GM10266 (cell line): ENCODE measurements at regions not wholly inside any gene's neighbourhood (a gene's known extent, or its start where the extent isn't known, plus 50 kb on each side); places are given as distances from the start of the nearest gene placed in this dataset.

Experiments
- DNase-seq: peaks from one replicate; pipeline ENCODE4 v3.0.0; 2012; ENCODE audit errors: extremely low spot score
- TF ChIP-seq, protein P1 (sequence below): IDR thresholded peaks from 2 replicates; pipeline ENCODE4 v1.5.1; 2012; ENCODE audit warnings: mild to moderate bottlenecking, low read depth; ENCODE audit not compliant: control insufficient read depth, insufficient read depth; ENCODE audit errors: missing control alignments

DNA sequence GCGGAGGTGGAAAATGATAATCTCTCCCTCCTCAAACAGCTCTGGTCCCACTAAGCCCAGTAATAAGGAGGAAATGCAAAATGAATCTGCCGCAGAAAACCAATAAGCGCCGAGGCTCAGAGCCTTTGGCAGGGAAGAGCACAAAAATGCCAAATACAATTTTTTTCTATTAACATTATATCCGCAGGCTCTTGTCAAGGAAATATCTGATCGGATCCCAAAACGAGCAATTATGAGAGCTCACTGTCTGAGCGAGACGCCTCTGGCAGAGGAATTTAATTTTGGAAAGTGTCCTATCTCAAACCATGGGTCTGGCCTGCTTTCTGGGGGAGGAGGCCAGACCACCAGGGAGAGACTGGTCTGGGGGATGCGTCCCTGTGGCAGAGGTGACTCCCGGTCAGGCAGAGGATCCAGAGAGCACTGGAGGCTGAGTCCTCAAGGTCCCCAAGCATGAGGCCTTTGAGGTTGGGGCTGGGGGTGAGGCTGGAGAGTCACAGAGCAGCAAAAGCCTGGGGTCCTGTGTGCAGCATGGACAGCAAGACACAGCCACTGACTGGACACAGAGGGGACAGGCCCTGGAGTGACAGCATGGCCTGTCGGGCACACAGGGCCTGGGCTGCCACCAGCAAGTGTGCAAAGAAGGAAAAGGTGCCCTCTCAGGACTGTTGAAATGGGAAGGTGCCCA lies 342.8 kb upstream of the SFSWAP start:
- DNase-seq: no peak
- TF ChIP-seq, protein P1, sequence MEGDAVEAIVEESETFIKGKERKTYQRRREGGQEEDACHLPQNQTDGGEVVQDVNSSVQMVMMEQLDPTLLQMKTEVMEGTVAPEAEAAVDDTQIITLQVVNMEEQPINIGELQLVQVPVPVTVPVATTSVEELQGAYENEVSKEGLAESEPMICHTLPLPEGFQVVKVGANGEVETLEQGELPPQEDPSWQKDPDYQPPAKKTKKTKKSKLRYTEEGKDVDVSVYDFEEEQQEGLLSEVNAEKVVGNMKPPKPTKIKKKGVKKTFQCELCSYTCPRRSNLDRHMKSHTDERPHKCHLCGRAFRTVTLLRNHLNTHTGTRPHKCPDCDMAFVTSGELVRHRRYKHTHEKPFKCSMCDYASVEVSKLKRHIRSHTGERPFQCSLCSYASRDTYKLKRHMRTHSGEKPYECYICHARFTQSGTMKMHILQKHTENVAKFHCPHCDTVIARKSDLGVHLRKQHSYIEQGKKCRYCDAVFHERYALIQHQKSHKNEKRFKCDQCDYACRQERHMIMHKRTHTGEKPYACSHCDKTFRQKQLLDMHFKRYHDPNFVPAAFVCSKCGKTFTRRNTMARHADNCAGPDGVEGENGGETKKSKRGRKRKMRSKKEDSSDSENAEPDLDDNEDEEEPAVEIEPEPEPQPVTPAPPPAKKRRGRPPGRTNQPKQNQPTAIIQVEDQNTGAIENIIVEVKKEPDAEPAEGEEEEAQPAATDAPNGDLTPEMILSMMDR: no peak

DNA sequence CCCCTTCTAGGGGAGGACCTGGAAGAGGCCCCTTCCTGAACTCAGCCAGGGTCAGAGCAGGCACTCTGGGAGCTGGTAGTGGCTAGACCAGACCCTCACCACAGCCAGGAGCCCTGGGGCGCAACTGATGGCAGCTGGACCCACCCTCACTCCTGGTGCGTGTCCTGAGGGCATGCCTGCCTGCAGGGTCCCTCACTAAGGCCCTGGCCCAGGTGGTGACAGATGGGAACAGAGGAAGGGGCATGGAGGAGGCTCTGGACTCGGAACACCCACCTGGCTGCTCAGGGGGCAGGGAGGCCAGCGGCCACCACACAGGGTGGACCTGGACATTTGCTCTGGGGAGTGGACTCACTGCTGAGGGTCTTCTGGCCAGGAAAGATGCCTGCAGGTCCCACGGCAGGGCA lies 342.2 kb upstream of the SFSWAP start:
- TF ChIP-seq, protein P1: no peak
- no peak for DNase-seq

DNA sequence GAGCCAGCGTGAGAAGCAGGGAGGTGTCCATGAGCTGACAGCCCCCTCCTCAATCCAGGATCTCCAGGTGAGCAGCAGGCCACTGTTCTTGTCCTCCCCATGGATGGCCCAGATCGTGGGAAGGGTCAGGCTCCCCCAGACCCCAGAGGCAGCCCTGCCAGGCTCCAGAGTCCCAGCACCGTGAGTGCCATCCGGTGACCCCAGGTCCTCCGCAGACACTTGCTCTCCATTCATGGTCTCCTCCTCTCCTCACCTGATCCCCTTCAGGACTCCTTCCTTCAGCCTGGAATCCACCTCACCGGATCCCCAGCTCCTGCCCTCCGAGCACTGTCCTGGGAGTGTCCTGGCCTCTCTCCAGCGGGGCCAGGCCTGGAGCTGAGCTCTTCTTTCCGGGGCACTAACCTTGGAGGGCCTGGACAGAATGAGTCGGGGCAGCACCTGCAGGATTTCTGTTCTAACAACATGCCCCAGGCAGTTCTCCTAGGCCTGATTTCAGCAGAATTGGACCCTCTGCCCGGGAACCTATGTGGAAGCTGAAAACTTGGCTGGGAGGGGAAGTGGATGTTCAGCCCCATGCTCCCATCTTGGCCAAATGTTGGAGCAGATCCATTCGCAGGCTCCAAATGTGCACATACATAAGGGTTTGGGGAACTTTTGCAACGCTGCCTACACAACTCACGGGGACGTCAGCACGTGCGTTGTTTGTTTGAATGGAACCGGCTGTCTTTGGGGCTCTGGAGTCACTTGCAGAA lies 341.6 kb upstream of the SFSWAP start:
- no peak for DNase-seq
- TF ChIP-seq, protein P1: no peak

DNA sequence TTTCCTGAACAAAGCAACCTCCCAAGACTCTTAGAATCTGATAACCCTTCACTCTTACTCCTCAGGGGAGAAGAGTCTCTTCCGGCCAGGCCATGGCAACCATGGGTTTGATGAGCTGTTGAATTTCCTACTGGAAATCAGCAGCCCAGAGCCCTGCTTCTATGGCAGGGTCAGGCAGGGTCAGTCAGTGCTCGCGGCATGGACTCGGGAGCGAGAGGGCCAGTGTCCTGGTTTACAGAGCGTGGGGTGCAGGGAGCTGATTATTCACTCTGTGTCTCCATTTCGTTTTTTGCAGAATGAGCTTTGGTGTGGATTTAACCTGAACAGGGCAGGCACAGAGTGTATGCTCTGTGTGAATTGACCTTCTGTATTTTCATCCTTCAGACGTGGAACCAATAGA lies 340.6 kb upstream of the SFSWAP start:
- no peak for DNase-seq
- TF ChIP-seq, protein P1: no peak

DNA sequence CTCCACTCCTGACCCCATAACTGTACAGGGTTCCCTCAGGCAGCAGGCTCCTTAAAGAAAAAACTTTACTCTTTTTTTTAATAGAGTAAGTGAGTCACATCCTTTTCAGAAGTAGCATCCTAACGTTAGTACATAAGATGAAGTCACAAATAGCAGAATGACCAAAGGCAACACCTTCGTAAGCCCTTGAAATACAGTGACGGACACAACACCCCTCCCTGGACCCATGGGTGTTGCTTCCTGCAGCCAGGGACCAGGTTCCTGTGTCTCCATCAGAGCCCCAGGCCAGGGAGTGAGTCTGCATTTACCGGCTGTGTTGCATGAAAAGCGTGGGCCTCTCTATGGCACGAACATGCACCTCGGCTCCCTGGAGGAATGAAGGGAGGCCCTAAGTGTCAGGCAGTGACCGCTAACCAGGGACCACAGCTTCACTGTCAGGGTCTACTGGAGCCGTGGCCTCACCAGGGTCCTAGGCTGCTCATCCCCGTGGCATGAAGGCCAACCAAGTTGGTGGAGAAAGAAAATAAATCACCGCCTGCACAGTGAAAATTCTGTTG lies 340.0 kb upstream of the SFSWAP start:
- TF ChIP-seq, protein P1: no peak
- no peak for DNase-seq

DNA sequence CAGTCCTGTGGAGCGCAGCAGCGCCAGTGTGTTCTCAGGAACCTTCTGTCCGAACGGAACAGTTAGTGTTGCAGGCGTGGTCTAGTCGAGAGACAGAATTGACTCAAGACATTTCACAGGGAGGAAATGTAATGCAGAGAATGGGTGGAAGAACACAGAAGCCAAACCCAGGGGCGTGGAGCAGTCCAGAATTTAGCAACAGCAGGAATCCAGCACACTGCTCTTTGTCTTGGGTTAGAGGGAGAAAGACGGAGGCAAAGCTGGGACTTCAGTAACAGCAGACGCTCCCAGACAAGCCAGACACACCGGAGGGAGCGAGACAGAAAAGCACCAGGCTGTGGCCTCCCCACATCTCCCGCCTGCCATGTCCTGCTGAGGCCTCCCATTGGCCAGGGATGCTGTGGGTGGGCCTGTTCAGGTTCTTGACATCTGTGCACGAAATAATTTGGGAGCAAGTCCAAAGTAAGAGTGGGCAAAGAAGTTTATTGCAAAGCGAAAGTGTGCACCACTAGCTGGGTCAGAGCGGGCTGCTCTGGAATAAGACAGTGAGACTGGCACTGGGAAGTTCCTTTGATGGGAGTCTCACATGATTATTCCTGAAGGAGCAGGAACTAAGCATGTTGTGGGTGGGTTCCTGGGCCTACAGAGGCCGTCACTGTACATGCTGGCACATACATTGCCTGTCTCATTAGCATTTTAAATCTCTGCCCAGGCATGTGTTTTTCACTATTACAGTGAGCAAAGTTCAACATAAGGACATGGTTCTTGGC lies 339.3 kb upstream of the SFSWAP start:
- TF ChIP-seq, protein P1: no peak

DNA sequence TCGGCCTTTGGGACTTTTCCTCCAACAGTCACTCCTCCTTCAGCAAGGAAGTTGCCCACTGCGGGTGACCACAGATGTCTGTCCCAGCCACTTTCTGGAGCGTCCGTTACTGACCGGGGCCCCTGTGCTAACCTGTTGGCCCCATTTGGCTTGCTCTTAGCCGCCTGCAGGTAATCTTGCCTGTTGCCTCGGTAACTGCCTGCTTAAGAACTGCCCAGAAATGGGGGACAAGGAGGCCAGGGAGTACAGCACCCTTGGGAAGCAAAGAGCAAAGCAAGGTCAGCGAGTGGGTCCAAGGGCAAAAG lies 338.8 kb upstream of the SFSWAP start:
- no peak for DNase-seq
- TF ChIP-seq, protein P1: no peak

More for the DNA sequence above, 339.3 kb upstream of the SFSWAP start:
- no peak for DNase-seq
